ENCODE measurements at regions not wholly inside any gene's neighbourhood (a gene's known extent, or its start where the extent isn't known, plus 50 kb on each side); places are given as distances from the start of the nearest gene placed in this dataset.
"Not testable (repeated sequence)": the region's sequence is repeated elsewhere in the genome, so short reads cannot be mapped to it uniquely, and the experiment has no call there.

DNA sequence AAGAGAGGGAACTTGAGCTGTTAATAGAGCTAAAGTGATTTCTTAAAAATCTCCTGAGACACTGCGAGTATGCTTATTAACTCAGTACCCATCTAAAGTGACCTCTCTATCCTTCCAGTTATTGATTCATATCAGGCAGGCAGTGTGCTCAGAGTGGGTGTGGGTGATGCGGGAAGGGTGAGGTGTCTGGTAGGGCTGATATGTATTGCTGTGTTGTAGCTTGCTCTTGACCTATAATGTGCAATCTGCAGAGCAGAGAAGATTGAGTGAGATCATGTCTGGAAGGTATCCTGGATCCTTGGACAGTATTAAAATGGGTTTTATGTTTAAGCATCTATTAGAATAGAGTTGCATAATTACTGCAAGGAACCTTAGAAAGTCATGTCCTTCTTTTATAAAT is 71.9 kb upstream of the SEC22B start:
- H3K4me3 Mint-ChIP-seq (ENCODE audit: unreplicated experiment); H3K4me1 Mint-ChIP-seq (ENCODE audit: unreplicated experiment); H3K27me3 Mint-ChIP-seq (ENCODE audit: unreplicated experiment); H3K9me3 Mint-ChIP-seq (ENCODE audit: unreplicated experiment); DNase-seq (ENCODE audit: low spot score); H3K27ac Mint-ChIP-seq (ENCODE audit: unreplicated experiment); H3K36me3 Mint-ChIP-seq (ENCODE audit: low read depth, unreplicated experiment): not testable (repeated sequence)

DNA sequence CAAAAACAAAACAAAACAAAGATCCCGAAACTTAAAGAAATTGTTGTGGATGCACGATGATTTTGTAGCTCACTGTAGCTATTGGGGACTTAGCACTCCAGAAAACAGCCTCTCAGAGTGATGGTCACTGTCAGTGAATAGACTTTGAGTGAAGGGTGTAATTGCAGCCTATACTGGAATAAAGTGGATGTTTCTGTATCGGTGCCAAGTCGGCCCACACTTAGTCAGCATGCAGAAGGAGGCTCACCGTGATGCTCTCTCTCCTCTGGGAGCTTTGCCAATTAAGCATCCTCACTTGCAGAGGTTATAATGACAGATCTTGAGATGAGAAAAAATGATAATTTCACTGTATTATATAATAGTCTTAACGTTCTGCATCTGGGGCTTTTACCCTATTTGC is 67.5 kb upstream of the SEC22B start:
- not testable (repeated sequence) for H3K27me3 Mint-ChIP-seq (ENCODE audit: unreplicated experiment); H3K4me3 Mint-ChIP-seq (ENCODE audit: unreplicated experiment); H3K9me3 Mint-ChIP-seq (ENCODE audit: unreplicated experiment); H3K36me3 Mint-ChIP-seq (ENCODE audit: low read depth, unreplicated experiment); H3K27ac Mint-ChIP-seq (ENCODE audit: unreplicated experiment); H3K4me1 Mint-ChIP-seq (ENCODE audit: unreplicated experiment); DNase-seq (ENCODE audit: low spot score)

DNA sequence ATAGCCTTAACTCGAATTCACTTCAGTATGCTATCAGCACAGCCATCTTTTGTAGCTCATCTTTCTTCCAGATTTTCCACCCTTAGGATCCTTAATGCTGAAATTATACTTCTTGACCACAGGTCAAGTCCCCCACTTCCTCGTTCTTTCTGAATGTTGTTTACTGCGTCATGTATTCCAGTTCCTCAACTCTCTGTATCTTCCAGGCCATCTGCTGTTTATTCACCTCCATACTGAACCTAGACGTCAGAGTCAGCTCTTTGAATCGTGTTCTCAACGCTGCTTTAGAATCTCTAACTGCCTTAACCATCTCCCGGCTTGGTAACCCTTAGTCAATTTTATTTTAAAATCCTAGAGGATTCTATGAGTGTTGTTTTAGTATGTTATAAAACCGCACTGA is 66.3 kb upstream of the SEC22B start:
- H3K9me3 Mint-ChIP-seq (ENCODE audit: unreplicated experiment); H3K4me1 Mint-ChIP-seq (ENCODE audit: unreplicated experiment); H3K27ac Mint-ChIP-seq (ENCODE audit: unreplicated experiment); H3K36me3 Mint-ChIP-seq (ENCODE audit: low read depth, unreplicated experiment); H3K27me3 Mint-ChIP-seq (ENCODE audit: unreplicated experiment); DNase-seq (ENCODE audit: low spot score); H3K4me3 Mint-ChIP-seq (ENCODE audit: unreplicated experiment): not testable (repeated sequence)

DNA sequence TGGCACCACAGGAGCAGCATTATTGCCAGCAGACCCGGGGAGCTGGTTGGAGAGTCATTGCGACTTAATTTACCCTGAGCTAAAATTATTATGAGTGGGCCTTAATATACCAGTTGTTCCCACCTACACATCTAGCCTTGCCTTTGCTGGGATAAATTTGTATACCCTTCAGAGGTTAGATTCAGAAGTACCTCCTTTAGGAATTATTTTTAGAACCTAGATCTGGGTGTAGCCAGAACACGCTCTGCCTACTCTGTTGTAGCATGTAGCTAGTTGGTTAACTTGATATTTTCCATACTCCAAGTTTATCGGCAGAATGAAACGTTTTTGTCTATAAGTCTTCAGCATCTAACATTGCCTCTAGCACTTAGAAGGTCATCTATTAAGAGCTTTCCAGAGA is 65.5 kb upstream of the SEC22B start:
- not testable (repeated sequence) for H3K36me3 Mint-ChIP-seq (ENCODE audit: low read depth, unreplicated experiment); H3K9me3 Mint-ChIP-seq (ENCODE audit: unreplicated experiment); H3K27ac Mint-ChIP-seq (ENCODE audit: unreplicated experiment); H3K4me1 Mint-ChIP-seq (ENCODE audit: unreplicated experiment); DNase-seq (ENCODE audit: low spot score); H3K4me3 Mint-ChIP-seq (ENCODE audit: unreplicated experiment); H3K27me3 Mint-ChIP-seq (ENCODE audit: unreplicated experiment)

DNA sequence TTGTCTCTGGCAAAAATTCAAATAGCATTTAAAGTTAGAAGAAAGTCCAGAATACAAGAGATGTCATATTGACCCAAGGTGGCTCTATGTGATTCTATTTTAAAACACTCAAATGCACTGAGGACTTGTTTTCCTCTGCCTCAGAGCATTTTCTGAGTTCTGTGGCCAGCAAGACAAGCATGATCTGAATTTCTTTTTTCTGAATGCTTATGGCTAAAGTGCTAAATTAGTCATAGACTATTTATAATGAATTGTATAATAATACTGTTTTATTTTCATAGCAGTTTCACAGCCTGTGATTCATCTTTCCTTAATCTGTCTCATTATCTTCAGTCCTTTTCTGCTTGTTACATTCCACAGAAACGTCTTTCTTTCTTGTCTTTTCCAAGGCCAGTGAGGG is 63.9 kb upstream of the SEC22B start:
- H3K27ac Mint-ChIP-seq (ENCODE audit: unreplicated experiment): not testable (repeated sequence)

DNA sequence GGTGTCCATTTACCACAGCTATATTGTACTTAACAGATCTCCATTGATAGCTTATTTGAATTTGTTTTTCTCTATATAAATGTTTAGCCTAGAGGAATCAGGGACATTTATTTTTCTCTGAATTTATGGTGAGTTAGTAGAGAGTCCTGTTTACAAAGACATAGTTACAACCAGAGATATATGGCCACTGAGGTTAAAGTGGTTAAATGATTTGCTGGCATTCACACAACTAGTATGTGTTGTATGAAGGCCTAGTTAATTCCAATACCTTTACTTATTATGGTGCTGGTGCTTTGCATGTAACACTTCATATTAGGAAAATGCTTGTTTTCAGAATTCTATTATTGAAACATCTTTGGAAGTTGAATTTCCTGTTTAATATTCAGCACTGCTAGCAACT is 63.0 kb upstream of the SEC22B start:
- not testable (repeated sequence) for H3K36me3 Mint-ChIP-seq (ENCODE audit: low read depth, unreplicated experiment); DNase-seq (ENCODE audit: low spot score); H3K4me3 Mint-ChIP-seq (ENCODE audit: unreplicated experiment); H3K4me1 Mint-ChIP-seq (ENCODE audit: unreplicated experiment); H3K27me3 Mint-ChIP-seq (ENCODE audit: unreplicated experiment); H3K27ac Mint-ChIP-seq (ENCODE audit: unreplicated experiment); H3K9me3 Mint-ChIP-seq (ENCODE audit: unreplicated experiment)

More for the DNA sequence above, 63.9 kb upstream of the SEC22B start:
- not testable (repeated sequence) for H3K27me3 Mint-ChIP-seq (ENCODE audit: unreplicated experiment); H3K4me3 Mint-ChIP-seq (ENCODE audit: unreplicated experiment); H3K4me1 Mint-ChIP-seq (ENCODE audit: unreplicated experiment); DNase-seq (ENCODE audit: low spot score); H3K9me3 Mint-ChIP-seq (ENCODE audit: unreplicated experiment); H3K36me3 Mint-ChIP-seq (ENCODE audit: low read depth, unreplicated experiment)

DNA sequence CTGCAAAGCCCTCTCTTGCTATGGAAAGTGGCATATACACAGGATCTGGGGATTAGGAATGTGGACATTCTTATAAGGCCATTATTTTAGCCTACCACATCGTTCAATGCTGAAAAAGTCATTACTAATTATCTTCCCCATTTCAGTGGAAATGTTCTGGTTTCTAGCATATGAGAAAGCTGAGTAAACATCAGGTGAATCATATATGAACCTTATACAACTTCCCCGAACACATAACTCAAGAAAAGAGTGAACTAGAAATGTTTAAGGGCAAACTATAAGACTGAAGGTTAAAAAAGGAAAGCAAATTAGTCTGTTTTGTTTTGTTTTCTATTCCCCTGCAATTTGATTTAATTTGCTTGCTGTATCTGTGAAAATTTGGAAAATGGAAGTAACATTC is 62.5 kb upstream of the SEC22B start:
- not testable (repeated sequence) for H3K27ac Mint-ChIP-seq (ENCODE audit: unreplicated experiment); H3K4me1 Mint-ChIP-seq (ENCODE audit: unreplicated experiment); H3K36me3 Mint-ChIP-seq (ENCODE audit: low read depth, unreplicated experiment); H3K4me3 Mint-ChIP-seq (ENCODE audit: unreplicated experiment); DNase-seq (ENCODE audit: low spot score); H3K27me3 Mint-ChIP-seq (ENCODE audit: unreplicated experiment); H3K9me3 Mint-ChIP-seq (ENCODE audit: unreplicated experiment)

DNA sequence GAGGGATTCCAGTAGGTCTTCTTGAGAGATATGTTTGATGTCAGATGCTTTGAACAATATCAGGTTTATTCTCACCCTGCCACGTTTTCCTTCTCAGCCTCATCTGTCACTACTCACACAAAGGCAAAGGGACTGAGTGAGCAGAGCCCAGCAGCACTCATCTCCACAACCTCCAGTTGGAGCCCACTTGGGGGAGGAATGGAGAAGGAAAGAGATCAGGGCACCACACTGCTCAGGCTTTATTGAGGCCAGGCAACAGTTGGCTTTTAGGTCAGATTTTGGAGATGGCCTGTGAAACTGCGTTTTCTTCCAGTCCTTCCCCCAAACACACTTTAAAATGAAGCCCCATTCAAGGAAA is 57.3 kb upstream of the SEC22B start:
- not testable (repeated sequence) for H3K4me3 Mint-ChIP-seq (ENCODE audit: unreplicated experiment); H3K9me3 Mint-ChIP-seq (ENCODE audit: unreplicated experiment); H3K4me1 Mint-ChIP-seq (ENCODE audit: unreplicated experiment); H3K27me3 Mint-ChIP-seq (ENCODE audit: unreplicated experiment); H3K27ac Mint-ChIP-seq (ENCODE audit: unreplicated experiment); DNase-seq (ENCODE audit: low spot score); H3K36me3 Mint-ChIP-seq (ENCODE audit: low read depth, unreplicated experiment)

DNA sequence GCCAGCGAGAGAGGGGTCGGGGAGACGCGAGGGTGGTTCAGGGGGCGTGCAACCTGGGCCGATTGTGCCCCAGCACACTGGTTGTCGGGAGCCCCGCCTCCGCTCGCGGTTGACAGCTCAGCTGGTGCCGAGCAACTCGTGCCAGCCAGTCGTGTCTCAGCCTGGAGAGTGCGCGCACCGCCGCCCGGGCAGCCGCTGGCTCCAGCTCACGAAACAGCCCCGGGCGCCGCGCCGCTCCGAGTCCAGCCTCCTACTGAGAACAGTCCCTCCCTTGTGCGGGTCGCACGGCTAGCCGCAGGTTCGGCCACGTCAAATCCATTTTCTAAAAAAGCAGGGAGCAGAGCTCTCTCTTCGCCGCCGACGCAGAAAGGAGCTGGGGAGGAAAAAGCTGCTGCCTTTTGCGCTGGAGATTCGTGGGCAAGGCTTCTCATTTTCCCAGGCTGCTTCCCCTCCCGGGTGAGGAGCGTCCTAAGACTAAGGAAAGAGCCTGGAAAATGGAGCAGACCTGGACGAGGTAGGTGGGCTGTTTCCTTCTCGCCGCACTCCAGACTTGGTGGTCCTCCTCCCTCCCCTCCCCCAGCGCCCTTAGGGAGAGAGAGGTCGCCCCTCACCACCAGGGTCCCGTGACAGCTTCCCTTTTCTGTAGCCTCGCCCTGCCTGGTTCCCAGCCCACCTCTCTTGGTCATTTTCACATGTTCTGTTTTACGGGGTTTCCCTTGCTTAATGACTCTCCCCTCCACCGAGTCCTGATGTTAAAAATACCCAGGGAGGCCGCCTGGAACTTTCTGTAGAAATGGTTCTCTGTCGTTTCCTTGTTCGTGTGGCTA is 56.7 kb upstream of the SEC22B start:
- H3K27ac Mint-ChIP-seq (ENCODE audit: unreplicated experiment); H3K9me3 Mint-ChIP-seq (ENCODE audit: unreplicated experiment); H3K27me3 Mint-ChIP-seq (ENCODE audit: unreplicated experiment); DNase-seq (ENCODE audit: low spot score); H3K4me3 Mint-ChIP-seq (ENCODE audit: unreplicated experiment); H3K36me3 Mint-ChIP-seq (ENCODE audit: low read depth, unreplicated experiment); H3K4me1 Mint-ChIP-seq (ENCODE audit: unreplicated experiment): not testable (repeated sequence)

DNA sequence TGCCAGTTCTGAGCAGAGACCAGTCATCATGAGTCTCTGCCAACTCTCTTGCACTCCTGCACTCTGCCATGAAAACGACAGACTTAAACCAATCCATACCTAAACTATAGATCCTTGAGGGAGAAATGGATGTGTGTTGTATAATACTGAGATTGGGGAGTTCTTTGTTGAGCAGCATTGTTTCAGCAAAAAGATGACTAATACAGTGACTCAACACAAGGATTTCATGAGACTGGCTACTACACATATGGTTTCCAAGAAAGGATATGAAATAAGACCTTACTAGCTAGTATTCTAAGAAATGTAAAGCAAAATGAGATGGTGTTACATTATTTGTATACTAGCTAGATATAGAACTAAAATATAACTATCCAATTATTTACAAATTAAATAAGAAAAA is 53.5 kb upstream of the SEC22B start:
- not testable (repeated sequence) for H3K36me3 Mint-ChIP-seq (ENCODE audit: low read depth, unreplicated experiment); DNase-seq (ENCODE audit: low spot score); H3K9me3 Mint-ChIP-seq (ENCODE audit: unreplicated experiment); H3K27ac Mint-ChIP-seq (ENCODE audit: unreplicated experiment); H3K27me3 Mint-ChIP-seq (ENCODE audit: unreplicated experiment); H3K4me1 Mint-ChIP-seq (ENCODE audit: unreplicated experiment); H3K4me3 Mint-ChIP-seq (ENCODE audit: unreplicated experiment)

All from endothelial cell (in vitro differentiated cells).